Hematopoietic multipotent progenitor cell treated with erythropoietin and hydrocortisone succinate and interleukin-3 and kit ligand, for 15 days (in vitro differentiated cells): ENCODE measurements at regions not wholly inside any gene's neighbourhood (a gene's known extent, or its start where the extent isn't known, plus 50 kb on each side); places are given as distances from the start of the nearest gene placed in this dataset.
"Not testable (repeated sequence)": the region's sequence is repeated elsewhere in the genome, so short reads cannot be mapped to it uniquely, and the experiment has no call there.

ENCODE experiments used
- DNase-seq: peaks from one replicate; pipeline ENCODE4 v3.0.0-alpha.2; 2015; ENCODE audit warnings: low spot score

GRCh38 chr2:89797320-89798038 lies 1106.0 kb downstream of the RPIA start:
- DNase-seq, result no peak

GRCh38 chr2:89801207-89801606 lies 1109.7 kb downstream of the RPIA start:
- not testable (repeated sequence) for DNase-seq

- DNase-seq, result not testable (repeated sequence)
Observed at GRCh38 chr2:89806363-89806762, 1114.9 kb downstream of the RPIA start.

- DNase-seq, result no peak
Observed at GRCh38 chr2:89811295-89811694, 1119.8 kb downstream of the RPIA start.

- DNase-seq, result not testable (repeated sequence)
Observed at GRCh38 chr2:89811910-89812309, 1120.4 kb downstream of the RPIA start.

GRCh38 chr2:89814359-89814758 lies 1122.9 kb downstream of the RPIA start:
- DNase-seq, result not testable (repeated sequence)

GRCh38 chr2:89818873-89819272 lies 1127.4 kb downstream of the RPIA start:
- DNase-seq, result no peak

- DNase-seq, result no peak
Observed at GRCh38 chr2:89819809-89820208, 1128.3 kb downstream of the RPIA start.

- no peak for DNase-seq
Observed at GRCh38 chr2:89820248-89820647, 1128.8 kb downstream of the RPIA start.

GRCh38 chr2:89821455-89821945 lies 1130.0 kb downstream of the RPIA start:
- DNase-seq, result no peak

- DNase-seq, result not testable (repeated sequence)
Observed at GRCh38 chr2:89822342-89822741, 1130.9 kb downstream of the RPIA start.

GRCh38 chr2:89823556-89823955 lies 1132.1 kb downstream of the RPIA start:
- no peak for DNase-seq

GRCh38 chr2:89825034-89825433 lies 1133.6 kb downstream of the RPIA start:
- no peak for DNase-seq

GRCh38 chr2:89826741-89827140 lies 1135.3 kb downstream of the RPIA start:
- DNase-seq, result not testable (repeated sequence)

- not testable (repeated sequence) for DNase-seq
Observed at GRCh38 chr2:89827829-89828228, 1136.4 kb downstream of the RPIA start.

GRCh38 chr2:89828416-89828815 lies 1136.9 kb downstream of the RPIA start:
- not testable (repeated sequence) for DNase-seq

- DNase-seq, result not testable (repeated sequence)
Observed at GRCh38 chr2:89828961-89829631, 1137.6 kb downstream of the RPIA start.

GRCh38 chr2:89829828-89830227 lies 1138.4 kb downstream of the RPIA start:
- no peak for DNase-seq

- DNase-seq, result not testable (repeated sequence)
Observed at GRCh38 chr2:89830341-89831218, 1139.1 kb downstream of the RPIA start.

- DNase-seq, result no peak
Observed at GRCh38 chr2:89831641-89832498, 1140.4 kb downstream of the RPIA start.

GRCh38 chr2:89833116-89833779 lies 1141.8 kb downstream of the RPIA start:
- DNase-seq, result no peak
